GM19438 (cell line): ENCODE measurements at regions not wholly inside any gene's neighbourhood (a gene's known extent, or its start where the extent isn't known, plus 50 kb on each side); places are given as distances from the start of the nearest gene placed in this dataset.

Experiments used
- ATAC-seq: cut with Tn5 transposase; IDR thresholded peaks from one replicate; pipeline ENCODE4 v1.9.1; 2021; ENCODE audit warnings: low read depth; ENCODE audit not compliant: unreplicated experiment

DNA sequence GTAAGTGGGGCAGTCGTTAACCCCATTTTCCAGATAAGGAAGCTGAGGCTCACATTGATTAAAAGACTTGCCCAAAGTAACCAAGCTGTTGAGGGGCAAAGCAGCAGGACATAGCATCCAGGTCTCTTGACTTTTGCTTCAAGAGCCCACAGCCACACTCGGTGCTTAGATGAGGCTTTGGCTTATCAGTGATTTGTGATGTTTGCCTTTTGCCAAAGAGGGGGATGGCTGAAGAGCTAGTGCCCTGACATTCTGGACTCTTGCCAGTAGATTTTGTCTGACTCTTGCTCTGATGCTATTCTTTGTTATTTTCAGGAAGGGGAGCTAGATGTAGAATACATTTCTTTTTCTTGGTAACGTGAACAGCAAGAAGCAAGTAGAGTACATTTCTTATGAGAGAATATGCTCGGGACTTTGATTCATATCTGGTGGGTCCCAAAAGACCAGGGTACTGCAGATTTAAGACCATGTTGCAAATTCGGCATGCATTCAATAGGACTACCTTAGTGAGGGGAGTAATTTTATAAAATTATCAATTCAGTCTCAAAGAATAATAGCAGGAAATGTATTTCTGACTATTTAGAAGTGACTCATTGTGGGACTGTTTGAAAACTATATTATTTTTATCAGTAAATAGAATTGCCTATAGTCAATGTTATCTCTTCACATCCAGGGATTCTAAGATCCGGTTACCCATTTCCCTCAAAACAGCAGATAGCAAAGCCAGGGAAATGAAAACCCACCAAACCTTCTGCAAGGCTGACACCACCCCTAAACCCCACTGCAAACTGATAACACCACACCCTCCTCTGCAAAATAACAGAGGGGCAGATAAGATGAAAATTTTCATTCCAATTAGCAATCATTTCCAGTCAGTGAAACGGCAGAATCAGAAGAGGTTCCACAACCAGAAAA lies 180.0 kb upstream of the BMPER start:
- no peak for ATAC-seq

DNA sequence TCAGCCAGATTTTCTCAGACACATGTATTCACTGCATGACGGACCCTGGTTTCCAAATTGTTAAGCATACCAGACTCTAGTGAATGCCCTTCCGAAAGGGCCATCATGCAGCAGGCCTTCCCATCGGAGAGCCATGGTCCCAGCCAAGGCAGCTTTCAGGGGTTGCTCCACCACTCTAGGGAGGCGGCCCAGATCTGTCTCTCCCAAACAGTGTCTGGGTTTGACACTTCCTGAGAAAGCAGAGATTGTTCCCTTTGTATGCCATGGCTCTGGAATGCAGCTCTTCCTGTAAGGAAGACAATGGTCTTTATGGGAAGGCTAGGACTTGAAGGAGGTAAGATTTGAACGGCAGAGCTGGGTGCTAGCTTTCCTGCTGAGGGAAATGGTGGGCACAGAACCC lies 178.8 kb upstream of the BMPER start:
- no peak for ATAC-seq

DNA sequence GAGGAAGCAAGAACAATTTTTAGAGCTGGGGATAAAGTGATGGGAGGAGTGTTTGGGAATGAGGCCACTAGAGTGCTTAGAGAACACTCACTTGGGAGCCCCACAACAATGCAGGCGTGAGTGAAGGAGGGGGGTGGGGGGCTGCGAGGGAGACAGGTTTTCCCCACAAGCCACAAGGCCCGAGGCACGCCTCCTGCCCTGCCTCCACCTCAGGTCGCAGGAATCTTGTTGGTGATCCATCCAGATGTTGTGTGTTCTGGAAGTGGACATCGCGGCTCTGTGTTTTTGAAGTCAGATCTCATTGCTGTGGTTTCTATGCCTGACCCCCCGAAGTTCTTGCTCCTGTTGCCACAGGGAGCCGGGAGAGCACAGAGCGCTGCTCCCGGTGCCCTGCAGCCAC lies 178.0 kb upstream of the BMPER start:
- ATAC-seq, result no peak

DNA sequence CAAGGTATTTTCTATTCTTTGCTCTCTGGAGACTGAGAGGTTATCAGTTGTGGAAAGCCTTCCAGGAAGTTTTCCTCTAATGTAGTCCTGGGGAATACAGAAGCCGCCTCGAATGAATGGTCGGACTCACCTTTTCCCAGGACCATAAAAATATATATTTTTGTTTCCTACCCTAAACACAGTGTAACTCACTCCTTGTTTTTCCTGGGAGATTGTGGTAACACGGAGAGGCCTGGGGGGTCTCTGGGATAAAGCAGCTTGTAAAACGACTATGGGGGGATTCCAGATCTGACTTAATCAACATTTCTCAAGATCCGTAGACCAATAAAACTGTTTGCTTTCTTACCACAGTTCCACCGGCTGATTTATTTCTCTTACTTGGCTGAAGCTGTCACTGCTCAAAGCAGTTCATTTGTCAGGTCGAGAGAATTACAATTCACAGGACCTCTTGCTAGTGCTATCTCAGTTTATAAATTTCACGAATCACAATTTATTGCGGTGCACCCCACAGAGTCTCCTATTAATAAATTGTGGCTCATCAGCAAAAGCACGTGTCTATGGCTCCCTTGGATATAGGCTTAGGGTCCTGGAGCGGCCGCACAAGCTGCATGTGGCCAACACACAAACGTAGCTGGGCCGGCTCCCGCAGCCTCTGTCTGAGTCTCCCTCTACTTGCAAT lies 176.3 kb upstream of the BMPER start:
- no peak for ATAC-seq

DNA sequence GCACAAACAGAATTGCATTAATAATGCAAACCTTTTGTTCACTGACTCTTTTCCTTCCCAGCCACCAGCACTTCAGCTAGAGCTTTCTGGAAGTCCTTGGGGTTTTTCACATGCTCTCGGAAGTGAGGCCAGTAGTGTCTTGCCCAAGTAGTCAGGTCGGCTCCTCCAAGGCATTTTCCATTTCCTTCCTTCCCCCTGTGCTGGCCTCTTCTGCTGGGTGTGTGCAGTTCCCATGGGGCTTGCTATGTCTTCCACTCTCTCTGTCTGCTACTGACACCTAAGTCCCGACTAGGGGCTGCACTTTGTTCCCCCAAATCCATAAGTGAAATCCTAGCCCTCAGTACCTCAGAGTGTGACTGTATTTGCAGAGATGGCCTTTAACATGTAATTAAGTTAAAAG lies 175.6 kb upstream of the BMPER start:
- no peak for ATAC-seq

DNA sequence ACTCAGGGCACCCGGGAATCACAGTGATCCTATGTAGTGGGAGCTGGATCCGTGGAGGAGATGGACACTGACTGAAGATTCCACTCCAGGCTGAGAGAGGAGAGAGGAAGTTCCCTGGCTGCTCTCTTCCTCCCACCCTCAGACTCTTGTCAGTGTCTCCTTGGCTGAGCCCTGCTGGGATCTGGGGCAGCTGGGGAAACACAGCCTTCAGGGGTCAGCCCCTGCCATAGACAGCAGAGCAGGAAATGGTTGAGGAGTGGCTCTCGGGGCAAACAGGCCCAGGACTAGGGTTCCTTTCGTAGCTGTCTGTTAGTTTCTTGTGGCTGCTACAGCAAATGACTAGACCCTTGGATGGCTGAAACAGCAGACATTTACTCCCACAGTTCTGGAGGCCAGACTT lies 174.4 kb upstream of the BMPER start:
- ATAC-seq, result no peak

DNA sequence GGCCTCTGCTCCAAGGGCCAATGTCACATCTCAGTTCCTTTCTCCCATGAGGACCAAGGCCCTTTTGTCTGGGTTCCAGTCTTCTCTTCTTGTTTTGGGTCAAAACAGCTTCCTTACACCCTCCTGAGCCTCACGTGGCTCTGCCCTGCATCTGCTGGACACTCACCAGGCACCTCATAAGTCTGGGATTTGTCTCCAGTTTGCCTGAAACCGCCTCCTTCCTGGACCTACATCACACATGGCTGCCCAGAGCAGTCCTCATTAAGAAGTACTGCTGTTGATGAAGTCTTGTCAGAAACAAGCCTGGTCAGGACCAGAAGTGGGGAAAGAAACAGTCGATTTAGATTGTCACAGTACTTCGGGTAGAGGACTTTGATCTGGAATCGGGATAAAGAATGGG lies 173.4 kb upstream of the BMPER start:
- ATAC-seq, result no peak

DNA sequence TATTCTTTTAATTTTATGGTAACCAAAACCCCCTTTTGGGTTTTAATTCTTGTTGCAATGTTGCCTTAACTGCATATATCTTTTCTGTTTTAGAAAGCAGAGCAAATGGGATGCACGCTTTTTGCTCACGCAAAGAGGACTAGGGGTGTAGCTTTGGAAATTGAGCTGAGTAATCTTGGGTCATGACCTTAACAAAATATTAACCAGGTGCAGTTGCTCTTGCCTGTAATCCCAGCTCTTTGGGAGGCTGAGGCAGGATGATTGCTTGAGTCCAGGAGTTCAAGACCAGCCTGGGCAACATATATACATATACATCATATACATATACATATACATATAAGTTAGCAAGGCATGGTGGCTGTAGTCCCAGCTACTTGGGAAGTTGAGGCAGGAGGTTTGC lies 172.9 kb upstream of the BMPER start:
- ATAC-seq, result no peak

DNA sequence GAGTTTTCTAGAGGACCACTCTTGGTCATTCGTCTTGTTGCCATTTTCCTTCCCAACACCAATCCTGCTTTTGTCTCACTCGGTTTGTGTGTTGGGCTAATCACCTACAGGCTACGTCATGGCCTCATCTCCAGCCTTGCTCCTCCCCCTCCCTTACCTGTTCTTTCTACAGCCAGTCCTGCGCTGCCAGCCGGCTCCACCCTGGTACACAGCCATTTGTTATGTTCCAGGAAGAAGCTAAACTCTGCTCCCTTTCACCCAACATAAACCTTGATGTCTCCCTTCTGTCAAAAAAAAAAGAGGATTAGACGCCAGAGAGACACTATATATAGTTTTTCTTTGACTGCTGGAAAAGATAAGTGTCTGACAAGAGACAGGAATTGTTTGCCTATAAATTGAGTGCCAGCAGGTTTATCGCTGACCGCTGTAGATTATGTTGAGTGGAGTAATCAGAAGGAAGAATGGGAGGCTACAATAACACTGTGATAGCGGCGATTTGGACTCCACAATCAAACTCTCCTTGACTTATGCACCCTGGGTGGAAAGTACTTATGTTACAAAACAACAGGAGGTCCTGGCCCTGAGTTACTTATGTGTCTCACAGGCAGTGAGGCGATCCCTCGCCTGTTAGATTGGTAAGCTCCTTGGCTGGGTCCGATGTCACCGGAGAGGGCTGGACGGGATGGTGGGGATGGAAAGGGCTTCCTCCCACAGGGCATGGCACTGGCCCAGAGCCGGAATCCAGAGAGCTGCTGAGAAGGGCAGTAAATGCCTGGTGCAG lies 171.3 kb upstream of the BMPER start:
- no peak for ATAC-seq

DNA sequence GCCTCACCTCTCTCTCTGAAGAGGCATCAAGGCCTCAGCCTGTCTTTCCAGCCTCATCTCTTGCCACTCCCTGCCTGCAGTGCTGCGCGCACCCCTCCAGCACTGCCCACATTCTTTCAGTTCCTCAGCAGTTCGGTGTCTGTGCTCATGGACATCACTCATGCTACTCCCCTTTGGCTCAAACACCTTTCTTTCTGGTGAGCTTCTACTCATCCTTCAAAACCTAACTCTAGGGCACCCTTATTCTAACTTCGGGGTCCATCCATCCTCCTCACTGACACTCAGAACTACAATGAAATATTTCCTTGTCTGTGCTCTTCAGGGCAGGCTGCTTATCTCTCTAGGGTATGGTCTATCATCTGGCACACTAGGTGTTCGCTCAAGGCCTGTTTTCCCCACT lies 169.9 kb upstream of the BMPER start:
- no peak for ATAC-seq

DNA sequence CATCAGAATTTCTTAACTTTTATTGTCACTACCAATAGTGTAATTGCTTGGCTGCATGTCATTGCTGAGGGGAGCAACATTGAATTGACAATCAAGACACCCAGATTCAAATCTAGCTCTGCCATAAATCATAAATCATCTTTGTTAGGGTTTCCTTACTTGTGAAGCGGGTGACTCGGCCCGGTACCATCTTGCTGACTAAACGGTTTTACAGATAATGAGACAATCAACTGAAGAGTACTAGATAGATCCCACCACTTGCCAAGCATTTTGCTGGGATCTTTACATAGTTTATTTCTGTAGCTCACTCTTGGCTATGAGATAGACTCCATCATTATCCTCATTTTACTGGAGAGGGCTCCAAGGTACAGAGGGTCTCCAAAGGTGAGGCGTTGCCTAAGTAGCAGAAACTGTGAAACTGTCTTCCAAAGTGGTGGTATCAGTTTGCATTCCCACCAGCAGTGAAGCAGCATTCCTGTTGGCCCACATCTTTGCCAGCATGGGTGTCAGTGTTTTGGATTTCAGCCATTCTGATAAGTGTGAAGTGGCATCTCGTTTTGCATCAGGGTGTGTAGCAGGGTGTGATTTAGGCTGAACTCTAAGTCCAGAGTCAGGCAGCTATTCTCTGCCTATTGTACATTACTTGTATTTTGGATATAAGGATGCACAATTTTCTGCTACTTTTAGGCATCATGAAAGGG lies 168.7 kb upstream of the BMPER start:
- no peak for ATAC-seq

DNA sequence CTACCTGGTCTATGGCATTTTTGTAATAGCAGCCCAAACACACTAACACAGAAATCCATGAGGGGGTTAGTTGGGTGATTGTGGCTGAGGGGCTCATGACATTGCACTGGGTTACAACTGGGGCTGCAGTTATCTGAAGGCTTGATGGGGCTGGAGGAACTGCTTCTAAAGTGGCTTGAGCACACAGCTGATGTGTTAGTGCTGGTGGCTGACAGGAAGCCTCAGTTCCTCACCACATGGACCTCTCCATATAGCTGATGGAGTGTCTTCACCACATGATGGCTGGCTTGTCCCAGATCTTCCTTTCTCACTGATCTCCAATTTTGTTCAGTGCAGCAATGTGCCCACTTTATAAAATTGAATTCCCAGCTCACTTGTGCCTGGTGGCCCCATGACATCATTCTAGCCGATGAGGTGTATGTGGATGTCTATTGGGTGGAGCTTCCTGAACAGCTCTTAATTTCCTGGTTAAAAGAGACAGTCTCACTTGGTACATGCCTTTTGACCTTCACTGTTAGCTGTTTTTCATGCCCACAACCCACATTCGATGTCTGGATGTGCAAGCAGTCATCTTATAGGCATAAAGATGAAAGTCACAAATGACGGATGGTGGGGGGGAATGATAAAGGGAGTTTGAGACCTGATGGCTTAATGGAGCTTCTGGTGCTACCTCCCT lies 166.9 kb upstream of the BMPER start:
- ATAC-seq, result no peak

DNA sequence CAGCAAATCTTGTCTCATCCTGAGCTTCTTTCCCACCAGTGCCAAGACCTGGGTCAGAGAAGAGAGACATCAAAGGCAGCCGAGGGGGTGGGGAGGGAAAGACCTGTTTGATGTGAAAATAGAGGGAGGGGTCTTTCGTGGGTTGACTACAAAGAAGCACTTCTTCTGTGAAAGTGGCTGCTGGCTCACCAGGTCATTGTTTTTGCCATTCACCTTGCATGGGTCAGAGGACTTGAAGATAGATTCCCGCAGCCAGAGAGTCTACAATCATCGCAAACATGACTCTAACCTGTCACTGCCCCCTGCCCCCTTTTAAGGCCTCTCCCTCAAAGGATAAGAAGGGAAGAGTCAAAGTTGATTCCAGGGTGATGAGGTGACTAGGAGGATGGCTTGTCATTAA lies 166.1 kb upstream of the BMPER start:
- no peak for ATAC-seq

DNA sequence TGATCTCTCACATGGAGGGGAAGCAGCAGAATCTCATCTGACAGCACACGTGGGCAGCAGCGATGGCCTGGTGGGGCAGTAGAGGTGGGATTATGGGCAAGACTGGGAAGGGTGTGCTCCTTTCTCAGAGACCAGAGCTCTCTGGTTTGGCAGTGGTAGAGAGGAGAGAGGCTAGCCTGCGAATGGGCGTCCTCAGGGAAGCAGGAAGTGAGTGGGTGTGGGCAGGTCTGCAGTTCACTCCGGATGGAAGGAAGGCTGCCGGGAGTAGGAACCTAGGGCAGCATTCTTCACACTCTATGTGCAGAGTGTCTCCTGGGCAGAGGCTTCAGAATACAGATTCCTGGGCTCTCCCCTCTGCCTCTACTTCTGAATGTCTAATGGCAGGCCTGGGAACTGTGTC lies 162.8 kb upstream of the BMPER start:
- ATAC-seq, result no peak

DNA sequence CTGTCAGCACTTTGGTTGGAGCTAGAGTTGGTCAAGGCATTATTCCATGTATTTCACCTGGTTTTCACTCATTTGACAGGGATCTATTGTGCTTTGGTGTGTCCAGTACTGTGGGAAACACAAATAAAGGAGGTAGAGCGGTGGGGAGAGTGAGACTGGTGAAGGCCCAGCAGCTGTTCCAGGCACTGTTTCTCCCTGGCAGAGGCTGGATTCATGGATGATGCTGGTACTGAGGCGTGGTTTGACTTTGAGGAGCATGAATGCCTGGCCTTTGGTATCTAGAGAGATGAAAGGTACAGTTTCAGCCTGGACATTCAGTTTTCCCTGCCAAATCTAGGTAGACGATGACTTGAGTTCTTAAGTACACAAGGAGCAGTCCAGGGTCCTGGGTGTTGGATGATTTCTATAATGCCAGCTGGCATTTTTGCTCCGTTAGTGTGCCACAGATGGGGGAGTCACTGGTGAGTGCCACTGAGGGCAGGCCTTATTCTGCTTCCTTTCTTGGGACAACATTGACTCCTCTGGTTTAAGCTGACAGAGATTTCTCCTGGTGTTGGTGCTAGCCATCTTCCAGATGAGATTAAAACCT lies 162.2 kb upstream of the BMPER start:
- ATAC-seq, result no peak

DNA sequence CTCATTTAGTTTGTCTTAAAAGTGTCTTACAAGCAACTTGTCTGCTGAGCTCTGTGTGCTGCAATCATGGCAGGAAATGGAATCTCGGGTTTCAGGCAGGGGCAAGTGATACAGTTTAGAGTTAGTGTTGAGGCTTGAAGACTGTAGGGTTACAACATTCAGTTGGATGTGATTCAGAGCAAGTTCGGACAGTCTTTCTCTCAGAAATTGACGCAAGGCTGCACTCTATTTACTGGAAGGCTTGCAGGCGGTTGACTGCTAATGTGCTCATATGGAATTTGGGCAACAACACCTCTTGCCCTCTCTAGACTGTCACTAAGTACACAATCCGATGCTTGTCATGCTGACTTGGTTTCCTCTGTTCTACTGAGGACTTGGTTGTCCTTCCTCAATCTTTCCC lies 161.7 kb upstream of the BMPER start:
- ATAC-seq, result no peak

DNA sequence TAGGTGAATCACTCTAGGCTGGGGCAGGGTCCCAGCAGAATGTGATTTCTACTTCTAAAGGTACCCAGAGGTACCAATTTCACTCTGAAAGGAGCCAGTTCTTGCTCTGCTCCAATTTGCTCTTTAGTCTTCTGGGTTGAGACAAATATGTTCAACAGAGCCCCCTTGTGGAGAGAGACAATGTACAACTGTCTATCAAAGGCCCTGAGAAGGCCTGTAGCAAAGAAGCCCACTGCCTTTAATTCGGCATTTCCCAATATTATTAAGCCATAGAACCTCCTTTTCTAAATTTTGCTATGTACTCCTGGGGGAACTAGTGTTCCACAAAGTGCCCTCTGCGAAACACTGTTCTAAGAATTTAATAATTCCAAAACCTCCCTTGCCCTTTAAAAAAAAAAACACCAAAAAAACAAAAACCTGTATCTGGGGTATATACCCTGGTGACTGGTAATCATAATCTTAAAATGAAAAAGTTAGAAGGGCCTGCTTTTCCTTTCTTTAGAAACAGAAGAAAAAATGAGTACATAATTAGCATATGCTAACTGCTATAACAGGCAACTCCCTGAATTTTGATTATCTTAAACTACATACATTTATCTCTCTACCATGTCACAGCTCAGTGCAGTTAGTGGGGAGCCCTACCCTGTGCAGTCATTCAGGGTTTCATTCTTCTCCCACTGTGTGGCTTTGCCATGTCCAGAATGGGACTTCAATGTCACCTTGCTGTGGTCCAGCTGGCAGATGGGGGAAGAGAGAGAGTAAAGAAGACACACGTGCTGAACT lies 160.9 kb upstream of the BMPER start:
- ATAC-seq, result no peak

DNA sequence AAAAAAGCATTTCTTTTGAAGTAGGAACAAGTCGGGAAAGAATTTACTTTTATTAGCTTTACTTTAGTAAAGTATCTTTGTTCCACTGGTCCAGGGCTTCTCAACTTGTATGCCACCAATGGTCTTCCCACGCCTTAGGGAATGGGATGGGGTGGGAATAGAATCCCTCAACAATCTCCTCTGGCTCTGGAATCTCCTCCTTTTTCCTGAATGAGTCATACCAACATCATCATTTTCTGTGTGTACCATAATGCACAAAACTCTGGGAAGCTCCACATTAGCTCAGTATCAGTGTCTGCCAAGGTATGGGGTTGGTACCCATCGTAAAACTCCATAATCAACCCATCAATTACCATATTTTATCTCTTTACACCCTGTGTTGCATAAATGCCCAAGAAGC lies 159.4 kb upstream of the BMPER start:
- ATAC-seq, result no peak

DNA sequence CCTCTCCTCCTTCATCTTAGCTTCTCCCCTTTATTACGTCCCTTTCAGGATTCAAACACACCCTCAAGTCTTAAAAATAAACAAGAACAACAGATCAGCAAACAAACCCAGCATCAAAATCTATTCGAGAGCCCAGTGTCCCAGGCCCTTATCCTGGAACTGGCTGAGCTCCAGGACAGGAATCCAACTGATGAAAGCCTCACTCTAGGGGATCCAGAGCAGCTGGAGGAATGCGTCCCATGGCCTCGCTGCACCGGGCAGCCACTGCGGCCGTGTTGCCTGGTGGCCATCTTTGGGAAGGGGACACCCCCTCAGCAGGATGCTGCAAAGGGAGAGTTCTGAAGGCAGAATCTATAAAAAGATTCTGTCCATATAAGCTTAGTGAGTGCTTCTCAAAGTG lies 156.5 kb upstream of the BMPER start:
- no peak for ATAC-seq
